LNCAP (cell line): ENCODE measurements at regions not wholly inside any gene's neighbourhood (a gene's known extent, or its start where the extent isn't known, plus 50 kb on each side); places are given as distances from the start of the nearest gene placed in this dataset.

Experiments
- TF ChIP-seq, protein P1 (sequence below): fragments of 450-650 bp; IDR thresholded peaks from 2 replicates; pipeline ENCODE4 v1.5.1; 2017; ENCODE audit warnings: mild to moderate bottlenecking

DNA sequence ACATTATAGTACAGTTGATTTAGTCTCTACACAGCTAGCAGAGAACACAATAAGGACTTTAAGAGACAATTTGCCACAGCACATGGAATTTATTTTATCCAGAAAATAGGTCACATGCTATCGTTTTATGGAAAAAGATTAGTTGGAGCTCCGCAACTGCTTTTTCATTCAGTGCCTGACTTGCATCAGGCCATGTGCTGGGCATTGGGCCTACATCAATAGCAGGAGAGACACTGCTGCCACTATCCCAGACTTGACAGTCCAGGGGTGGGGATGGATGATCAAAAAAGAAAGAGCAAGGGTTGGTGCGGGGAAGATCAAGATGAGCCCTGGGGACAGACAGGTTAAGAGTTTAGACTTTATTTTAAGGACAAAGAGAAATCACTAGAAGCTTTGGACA, 75.2 kb upstream of the C3orf80 start:
- TF ChIP-seq, protein P1, sequence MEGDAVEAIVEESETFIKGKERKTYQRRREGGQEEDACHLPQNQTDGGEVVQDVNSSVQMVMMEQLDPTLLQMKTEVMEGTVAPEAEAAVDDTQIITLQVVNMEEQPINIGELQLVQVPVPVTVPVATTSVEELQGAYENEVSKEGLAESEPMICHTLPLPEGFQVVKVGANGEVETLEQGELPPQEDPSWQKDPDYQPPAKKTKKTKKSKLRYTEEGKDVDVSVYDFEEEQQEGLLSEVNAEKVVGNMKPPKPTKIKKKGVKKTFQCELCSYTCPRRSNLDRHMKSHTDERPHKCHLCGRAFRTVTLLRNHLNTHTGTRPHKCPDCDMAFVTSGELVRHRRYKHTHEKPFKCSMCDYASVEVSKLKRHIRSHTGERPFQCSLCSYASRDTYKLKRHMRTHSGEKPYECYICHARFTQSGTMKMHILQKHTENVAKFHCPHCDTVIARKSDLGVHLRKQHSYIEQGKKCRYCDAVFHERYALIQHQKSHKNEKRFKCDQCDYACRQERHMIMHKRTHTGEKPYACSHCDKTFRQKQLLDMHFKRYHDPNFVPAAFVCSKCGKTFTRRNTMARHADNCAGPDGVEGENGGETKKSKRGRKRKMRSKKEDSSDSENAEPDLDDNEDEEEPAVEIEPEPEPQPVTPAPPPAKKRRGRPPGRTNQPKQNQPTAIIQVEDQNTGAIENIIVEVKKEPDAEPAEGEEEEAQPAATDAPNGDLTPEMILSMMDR = no peak

DNA sequence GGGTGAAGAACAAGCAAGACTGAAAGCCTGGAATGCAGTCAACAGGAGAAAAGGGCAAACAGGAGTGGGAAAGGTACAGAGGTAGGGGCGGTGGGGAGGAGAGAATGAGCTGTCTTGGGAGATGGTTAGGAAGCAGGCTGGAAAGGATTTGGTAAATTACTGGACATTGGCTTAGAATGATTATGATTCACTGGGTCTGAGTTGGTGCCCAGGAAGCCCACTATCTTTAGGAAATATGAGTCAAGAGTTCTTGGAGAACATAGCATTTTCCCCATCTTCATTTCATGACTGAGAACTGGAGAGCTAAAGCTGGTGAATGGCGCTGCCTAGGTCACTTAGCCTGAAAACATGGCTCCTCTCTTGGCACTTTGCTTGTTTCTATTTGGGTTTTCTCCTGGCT, 74.7 kb upstream of the C3orf80 start:
- TF ChIP-seq, protein P1 = no peak

DNA sequence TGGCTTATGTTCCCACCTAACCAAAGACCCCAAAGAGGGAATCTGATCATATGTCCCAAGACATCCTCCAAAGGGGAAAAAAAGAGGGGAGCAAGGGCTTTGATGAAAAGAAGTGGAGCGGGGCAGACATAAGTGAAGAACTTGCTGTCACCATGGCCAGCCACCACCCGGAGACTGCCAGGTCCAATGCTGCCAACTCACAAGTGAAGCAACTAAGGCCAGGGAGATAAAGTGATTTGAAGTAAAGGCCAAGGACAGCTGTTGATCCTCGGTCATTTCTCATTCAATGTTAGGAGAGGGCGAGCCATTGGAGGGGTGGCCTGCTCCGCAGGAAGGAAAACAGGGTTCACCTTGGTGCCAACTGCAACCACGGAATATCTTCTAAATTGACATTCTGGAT, 72.6 kb upstream of the C3orf80 start:
- TF ChIP-seq, protein P1 = no peak

DNA sequence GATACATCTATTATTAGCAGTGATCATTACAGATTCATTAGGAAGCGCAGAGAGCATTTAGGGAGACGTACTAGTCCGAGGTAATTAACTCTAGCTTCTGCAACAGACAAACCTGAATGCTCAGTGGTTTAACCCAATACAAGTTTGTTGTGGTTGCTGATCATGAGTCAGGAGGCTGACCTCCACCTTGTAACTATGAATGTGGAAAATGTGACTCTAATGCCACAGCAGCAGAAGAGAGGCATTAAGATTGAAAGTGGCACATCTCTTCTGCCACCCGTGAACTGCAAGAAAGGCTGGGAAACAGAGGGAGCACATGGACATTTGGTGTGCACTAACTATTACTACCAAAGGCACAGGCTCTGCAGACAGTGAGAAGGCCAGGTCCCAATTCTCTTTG, 71.2 kb upstream of the C3orf80 start:
- TF ChIP-seq, protein P1 = no peak

DNA sequence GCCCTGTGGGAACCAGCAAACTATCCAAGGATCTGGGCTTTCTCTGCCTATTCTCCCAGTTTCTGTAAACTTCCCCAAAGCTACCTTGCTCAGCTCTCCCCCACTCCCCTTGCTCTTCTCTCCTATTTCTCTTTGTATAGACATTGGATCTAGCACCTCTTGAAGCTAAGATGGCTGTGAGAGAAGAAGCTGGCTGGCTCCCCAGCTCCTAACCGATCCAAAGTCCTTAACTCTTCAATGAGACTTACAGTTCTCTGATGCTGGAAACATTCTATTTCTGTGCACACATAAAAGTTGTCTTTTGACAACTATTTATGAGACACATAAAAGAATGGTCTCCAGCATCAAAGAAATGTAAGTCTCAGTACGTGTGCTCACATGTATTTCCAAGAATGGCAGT, 70.6 kb upstream of the C3orf80 start:
- TF ChIP-seq, protein P1 = no peak

DNA sequence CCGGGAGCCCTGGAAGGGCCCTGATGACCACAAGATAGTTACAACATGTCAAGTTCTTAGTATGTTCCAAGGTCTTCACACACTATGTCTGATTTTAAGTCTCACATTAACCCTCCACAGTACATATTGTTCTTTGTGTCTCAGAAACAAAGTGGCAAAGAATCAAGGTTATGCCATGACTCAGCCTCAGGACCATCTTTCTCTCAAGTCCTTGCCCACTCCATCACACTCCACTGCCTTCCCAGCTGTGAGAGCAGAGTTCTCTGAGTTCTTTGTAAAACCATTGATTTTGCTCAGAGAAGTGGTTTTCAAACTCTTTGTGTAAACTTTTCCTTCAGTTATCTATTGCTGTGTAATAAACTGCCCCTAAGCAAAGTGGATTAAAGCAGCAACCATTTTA, 67.9 kb upstream of the C3orf80 start:
- TF ChIP-seq, protein P1 = no peak

DNA sequence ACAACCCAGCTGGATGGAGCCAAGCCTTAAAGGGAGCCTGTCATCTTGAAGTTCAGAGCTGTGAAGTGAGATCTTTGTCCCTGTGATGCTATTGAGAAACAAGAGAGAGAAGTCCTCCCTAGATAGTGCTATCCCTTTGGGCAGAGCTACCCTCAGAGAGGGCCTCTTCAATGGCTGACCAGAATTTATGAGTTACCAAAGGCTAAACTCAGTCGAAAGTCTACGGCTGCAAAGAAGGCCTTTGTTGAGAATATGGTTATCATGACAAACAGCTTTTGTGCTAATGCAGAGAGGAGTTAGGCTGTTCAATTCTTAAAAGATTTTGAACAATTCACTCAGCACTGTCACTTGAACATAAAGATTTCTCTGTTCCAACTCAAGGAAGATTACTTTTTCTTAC, 65.9 kb upstream of the C3orf80 start:
- TF ChIP-seq, protein P1 = no peak

DNA sequence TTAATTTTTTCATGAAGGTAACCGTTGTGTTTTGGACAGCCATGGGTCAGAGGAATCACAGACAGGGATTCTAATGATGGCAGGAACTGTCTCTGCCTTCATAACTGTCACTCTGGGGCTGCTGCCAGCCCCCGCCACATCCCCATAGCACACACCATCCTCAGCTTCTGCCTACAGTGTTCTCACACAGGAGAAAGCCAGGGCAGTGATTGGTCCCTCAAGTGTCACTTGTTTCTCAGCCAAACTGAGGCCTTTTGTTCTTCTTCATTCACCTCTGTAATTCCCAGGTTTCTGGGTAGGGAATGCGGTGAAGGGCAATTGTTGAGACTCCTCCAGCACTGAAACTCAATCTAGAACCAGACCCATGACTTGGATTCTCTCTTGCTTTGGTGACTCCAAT, 65.4 kb upstream of the C3orf80 start:
- TF ChIP-seq, protein P1 = no peak
